K562 (cell line): ENCODE measurements at regions not wholly inside any gene's neighbourhood (a gene's known extent, or its start where the extent isn't known, plus 50 kb on each side); places are given as distances from the start of the nearest gene placed in this dataset.

Experiments used
- ATAC-seq: fragments of 200-7000 bp; cut with Tn5 transposase; 3 replicates; pipeline ENCODE4 v1.9.1; 2020; ENCODE audit warnings: moderate library complexity
- BruUV-seq: library from RNA; stranded (reverse); fragments of 400-500 nt; replicated peaks from 2 replicates; lab custom pipeline; 2021; lab: Mats Ljungman, UMichigan
- CTCF ChIA-PET: fragments of 300-600 bp; formaldehyde crosslinking; extraction: SDS; loops from one replicate; lab custom pipeline; 2021; ENCODE audit warnings: low intra/inter-chr PET ratio; lab: Yijun Ruan, JAX
- POLR2A ChIA-PET: fragments of 300-600, 350-650 bp; sonication (Branson Sonifier 250); formaldehyde crosslinking; extraction: SDS; loops from one replicate; lab custom pipeline; 2021; ENCODE audit warnings: antibody characterized with exemption, inconsistent platforms; lab: Yijun Ruan, JAX
- DNase-seq, 4 experiments: peaks; one replicate each; pipeline versions ENCODE4 v3.0.0 to v3.0.0-alpha.2; 2011 to 2018; ENCODE audit warnings: low spot score in 3 of 4, mixed read lengths in 3 of 4; ENCODE audit errors: extremely low read depth in 1 of 4
- FAIRE-seq: peaks from 2 replicates; lab custom pipeline; 2011; peaks lifted over from hg19 to GRCh38; lab: Jason Lieb, UNC
- H2AFZ ChIP-seq: 2 replicates; pipeline ENCODE4 v1.6.0; 2011; ENCODE audit warnings: low read depth, low read length, control low read depth, inconsistent platforms
- H3K27ac ChIP-seq: fragments of 200-600 bp; 3 replicates; pipeline ENCODE4 v1.8.0; 2011; ENCODE audit warnings: low read depth, mild to moderate bottlenecking, control low read depth, inconsistent platforms, low read length, moderate library complexity, mixed read lengths; ENCODE audit errors: extremely low read depth
- H3K27me3 ChIP-seq, 2 experiments: fragments of 300-600 bp in 1 of 2; 2 replicates in 1 of 2; 3 replicates in 1 of 2; pipeline versions ENCODE4 v1.6.0 to v1.8.0; 2011; ENCODE audit warnings: inconsistent platforms in 2 of 2, low read length in 2 of 2, mild to moderate bottlenecking in 1 of 2, mixed read lengths in 1 of 2, moderate library complexity in 1 of 2; ENCODE audit not compliant: control insufficient read depth in 2 of 2, insufficient read depth in 2 of 2
- H3K36me3 ChIP-seq: fragments of 300-600 bp; 3 replicates; pipeline ENCODE4 v1.8.0; 2011; ENCODE audit warnings: mild to moderate bottlenecking, low read length, inconsistent platforms; ENCODE audit not compliant: control insufficient read depth, insufficient read depth
- H3K4me1 ChIP-seq, 2 experiments: fragments of 200-600 bp in 1 of 2; replicated peaks in 1 of 2; 2 replicates in 1 of 2; 3 replicates in 1 of 2; pipeline versions ENCODE4 v1.5.1 to v1.8.0; 2011; ENCODE audit warnings: inconsistent platforms in 2 of 2, low read length in 2 of 2, mild to moderate bottlenecking in 1 of 2, mixed read lengths in 1 of 2, moderate library complexity in 1 of 2; ENCODE audit not compliant: control insufficient read depth in 2 of 2, insufficient read depth in 2 of 2
- H3K4me2 ChIP-seq: 2 replicates; pipeline ENCODE4 v1.6.1; 2011; ENCODE audit warnings: low read length, control low read depth, inconsistent platforms, mixed read lengths; ENCODE audit not compliant: insufficient read depth
- H3K4me3 ChIP-seq: fragments of 200-600 bp; sonication (generic), shearing (Covaris generic); 2 replicates; pipeline ENCODE4 v1.5.1; 2016; ENCODE audit warnings: control low read depth, inconsistent platforms
- H3K79me2 ChIP-seq: fragments of 200-600 bp; 3 replicates; pipeline ENCODE4 v1.8.0; 2011; ENCODE audit warnings: low read length, inconsistent platforms; ENCODE audit not compliant: control insufficient read depth, insufficient read depth
- H3K9ac ChIP-seq, 2 experiments: 2 replicates each; pipeline versions ENCODE4 v1.6.0 to v1.6.1; 2011; ENCODE audit warnings: low read depth in 2 of 2, low read length in 2 of 2, control low read depth in 1 of 2, inconsistent platforms in 1 of 2, mild to moderate bottlenecking in 1 of 2, mixed read lengths in 1 of 2; ENCODE audit not compliant: insufficient read depth in 1 of 2
- H3K9me1 ChIP-seq: one replicate; pipeline ENCODE4 v1.6.0; 2011; ENCODE audit warnings: inconsistent platforms, mild to moderate bottlenecking, low read length, moderate library complexity; ENCODE audit not compliant: control insufficient read depth, insufficient read depth
- H3K9me3 ChIP-seq: replicated peaks from 2 replicates; pipeline ENCODE4 v1.5.1; 2011; ENCODE audit warnings: low read depth, low read length, inconsistent platforms; ENCODE audit not compliant: control insufficient read depth, insufficient read depth
- H4K20me1 ChIP-seq: replicated peaks from 2 replicates; pipeline ENCODE4 v1.6.1; 2011; ENCODE audit warnings: low read length, inconsistent platforms, mixed read lengths; ENCODE audit not compliant: control insufficient read depth, insufficient read depth
- EGR1 ChIP-seq: fragments of 450-650 bp; conservative IDR thresholded peaks from 2 replicates; pipeline ENCODE4 v1.6.1; 2017; ENCODE audit warnings: mild to moderate bottlenecking
- ETV5 ChIP-seq: sonication (generic); formaldehyde crosslinking; IDR thresholded peaks from 2 replicates; pipeline ENCODE4 v1.4.0; 2020; ENCODE audit warnings: low read depth, mild to moderate bottlenecking, missing genetic modification reagents
- FOXA3 ChIP-seq, 2 experiments: fragments of 450-650 bp in 1 of 2; sonication (generic) in 1 of 2; formaldehyde crosslinking; IDR thresholded peaks in 1 of 2; conservative IDR thresholded peaks in 1 of 2; 2 replicates each; pipeline versions ENCODE4 v1.4.0 to v1.8.0; 2020 to 2022; ENCODE audit warnings: mild to moderate bottlenecking in 2 of 2, missing genetic modification reagents in 1 of 2
- HCFC1 ChIP-seq: IDR thresholded peaks from 2 replicates; pipeline ENCODE4 v1.6.1; 2012; ENCODE audit warnings: low read depth, low read length, improper control_type of control experiment
- HNRNPL ChIP-seq: fragments of 200-400 bp; formaldehyde crosslinking; IDR thresholded peaks from 2 replicates; pipeline ENCODE4 v1.6.1; 2017; ENCODE audit warnings: low read depth, mild to moderate bottlenecking, low read length
- KAT7 ChIP-seq: sonication (generic); formaldehyde crosslinking; IDR thresholded peaks from 2 replicates; pipeline ENCODE4 v1.8.0; 2022; ENCODE audit warnings: missing genetic modification reagents, mild to moderate bottlenecking, borderline replicate concordance
- MCM3 ChIP-seq: fragments of 450-650 bp; IDR thresholded peaks from 2 replicates; pipeline ENCODE4 v1.6.1; 2016
- MYNN ChIP-seq, 2 experiments: sonication (generic); formaldehyde crosslinking in 1 of 2; IDR thresholded peaks; 2 replicates each; pipeline versions ENCODE4 v1.5.0 to v1.6.1; 2016 to 2020; ENCODE audit warnings: antibody characterized with exemption in 1 of 2, missing genetic modification reagents in 1 of 2
- NFYB ChIP-seq: IDR thresholded peaks from 2 replicates; pipeline ENCODE4 v1.6.1; 2011; ENCODE audit warnings: mild to moderate bottlenecking, moderate library complexity; ENCODE audit not compliant: insufficient read length; ENCODE audit errors: extremely low read depth
- NR2F6 ChIP-seq: fragments of 450-650 bp; formaldehyde crosslinking; IDR thresholded peaks from 2 replicates; pipeline ENCODE4 v1.4.0; 2020; ENCODE audit warnings: mild to moderate bottlenecking
- SAP30 ChIP-seq: fragments of 200-600 bp; sonication (generic); IDR thresholded peaks from 2 replicates; pipeline ENCODE4 v1.6.1; 2012; ENCODE audit warnings: borderline replicate concordance, low read depth, mild to moderate bottlenecking, moderate library complexity, low read length, control low read depth, inconsistent platforms; ENCODE audit not compliant: insufficient read depth, poor library complexity, severe bottlenecking
- SMAD4 ChIP-seq: fragments of 250-450 bp; sonication (Bioruptor Pico); conservative IDR thresholded peaks from 2 replicates; pipeline ENCODE4 v1.8.0; 2021; ENCODE audit warnings: inconsistent platforms, mild to moderate bottlenecking, moderate library complexity
- SOX6 ChIP-seq: fragments of 450-650 bp; IDR thresholded peaks from 2 replicates; pipeline ENCODE4 v1.6.1; 2014; ENCODE audit warnings: mild to moderate bottlenecking
- TBL1XR1 ChIP-seq, 2 experiments: IDR thresholded peaks; 2 replicates each; pipeline ENCODE4 v1.6.1; 2012; ENCODE audit warnings: improper control_type of control experiment in 2 of 2, low read length in 2 of 2, mild to moderate bottlenecking in 1 of 2
- TBP ChIP-seq: optimal IDR thresholded peaks from 2 replicates; pipeline ENCODE3; 2011; ENCODE audit warnings: low read depth, low read length, improper control_type of control experiment
- ZBED1 ChIP-seq: IDR thresholded peaks from 2 replicates; pipeline ENCODE4 v1.6.1; 2014
- ZNF217 ChIP-seq: sonication (generic); formaldehyde crosslinking; IDR thresholded peaks from 2 replicates; pipeline ENCODE4 v1.8.0; 2022; ENCODE audit warnings: mild to moderate bottlenecking, missing genetic modification reagents
- WGBS: fragments of 100-300 bp; shearing (Covaris generic); methylation state at CpG from one replicate; pipeline ENCODE4 v1.1.6; 2016; ENCODE audit warnings: low coverage, mixed read lengths; ENCODE audit not compliant: insufficient coverage; ENCODE audit errors: missing lambda C conversion rate; 5-methylcytosine and 5-hydroxymethylcytosine counted together
- in situ Hi-C: fragments of 300-500 bp; cut with MboI; formaldehyde crosslinking; loops from 4 replicates; pipeline ENCODE4 v1.15.0; 2018; ENCODE audit warnings: inconsistent platforms, mixed read lengths
- intact Hi-C: fragments of 100-400 bp; cut with micrococcal nuclease; formaldehyde crosslinking; loops from 2 replicates; pipeline ENCODE4 v1.14.2; 2022

GRCh38 chr10:55449981-55450380, 649.0 kb upstream of the PCDH15 start:
- Histone ChIP-seq H3K4me1 (no peaks in the 10 kb centered on the region), H3K4me3 (no peak overlapping the region), H3K4me2 (no peak overlapping the region), H3K27me3 (no peaks in the 10 kb centered on the region), H3K9ac (no peak overlapping the region), H3K9me1 (no peaks in the 10 kb centered on the region), H3K27ac (no peak overlapping the region), H3K79me2 (no peaks in the 10 kb centered on the region), H3K36me3 (no peaks in the 10 kb centered on the region), H4K20me1 (no peaks in the 10 kb centered on the region), H2AFZ (no peak overlapping the region), H3K9me3 (no peaks in the 10 kb centered on the region)
- in situ Hi-C loops (no loop called here), intact Hi-C loops (no loop called here)
- POLR2A ChIA-PET = no interaction called here
- ATAC-seq = no peak
- WGBS = 0% methylated on average over 2 of the region's 2 CpGs
- FAIRE-seq = no peak
- DNase-seq = no peak
- BruUV-seq = no TSS peak
- no peak for TF ChIP-seq TBL1XR1 (IDR thresholded peaks at IDR 0.05; ENCODE audit: low read length in 2 of 2)
- no peak for TF ChIP-seq MYNN (IDR thresholded peaks at IDR 0.05)
- no peak for TF ChIP-seq MYNN (CRISPR knock-in tag; IDR thresholded peaks at IDR 0.05)
- no peak for TF ChIP-seq MCM3
- TF ChIP-seq NFYB = no peak
- TF ChIP-seq ETV5 (CRISPR knock-in tag) = no peak
- TF ChIP-seq HNRNPL = no peak
- no peak for TF ChIP-seq SAP30
- TF ChIP-seq ZBED1 = no peak
- no peak for TF ChIP-seq KAT7 (CRISPR knock-in tag)
- no peak for TF ChIP-seq SMAD4 (CRISPR knock-in tag)
- no peak for TF ChIP-seq FOXA3 (CRISPR knock-in tag; conservative IDR thresholded peaks at IDR 0.05 in 1 of 2, IDR thresholded peaks at IDR 0.05 in 1 of 2)
- TF ChIP-seq SOX6 = no peak
- no peak for TF ChIP-seq ZNF217 (CRISPR knock-in tag)
- TF ChIP-seq HCFC1 = no peak
- TF ChIP-seq EGR1 = no peak
- no peak for TF ChIP-seq NR2F6 (CRISPR knock-in tag)
- no peak for TF ChIP-seq TBP
- CTCF ChIA-PET = no interaction called here
